SH-SY5Y (cell line): ENCODE measurements at regions not wholly inside any gene's neighbourhood (a gene's known extent, or its start where the extent isn't known, plus 50 kb on each side); places are given as distances from the start of the nearest gene placed in this dataset.

Experiments used
- GATA2 ChIP-seq: IDR thresholded peaks from 2 replicates; pipeline ENCODE4 v1.6.1; 2011; ENCODE audit warnings: mild to moderate bottlenecking, low read depth, low read length
- GATA3 ChIP-seq: IDR thresholded peaks from 2 replicates; pipeline ENCODE4 v1.6.1; 2011; ENCODE audit warnings: low read depth, mild to moderate bottlenecking, low read length, moderate library complexity

- TF ChIP-seq GATA2 (no peak), GATA3 (no peak)
These were observed 193.0 kb upstream of the PPP3CA start for GRCh38 chr4:101540336-101540735.
